ENCODE measurements at regions not wholly inside any gene's neighbourhood (a gene's known extent, or its start where the extent isn't known, plus 50 kb on each side); places are given as distances from the start of the nearest gene placed in this dataset.

- H4K20me1 ChIP-seq (ENCODE audit: control insufficient read depth, insufficient read depth, low read length, poor library complexity, severe bottlenecking): no peaks in the 10 kb centered on the region
- H3K4me1 ChIP-seq (ENCODE audit: control insufficient read depth in 2 of 2, insufficient read depth in 2 of 2, low read length in 2 of 2): no peaks in the 10 kb centered on the region
- DNase-seq (no peak), ATAC-seq (ENCODE audit: low read depth) (no peak)
- no peak overlapping the region for H3K27ac ChIP-seq (ENCODE audit: low read length in 2 of 2)
- 50% methylated on average over 1 of the region's 2 CpGs for WGBS (ENCODE audit: insufficient coverage)
- H3K36me3 ChIP-seq (replicated peaks in 1 of 2; ENCODE audit: control extremely low read depth in 1 of 2, control insufficient read depth in 1 of 2, extremely low read depth in 1 of 2, insufficient read depth in 2 of 2, low read length in 1 of 2): no peaks in the 10 kb centered on the region
- no peak for TF ChIP-seq EZH2 (IDR thresholded peaks at IDR 0.05; ENCODE audit: borderline replicate concordance, insufficient read depth, low read depth, low read length, poor library complexity, severe bottlenecking)
- no peak for TF ChIP-seq CTCF (IDR thresholded peaks at IDR 0.05)
- POLR2A ChIA-PET: no interaction called here
- no peaks in the 10 kb centered on the region for H3K27me3 ChIP-seq (replicated peaks in 1 of 4; ENCODE audit: control extremely low read depth in 1 of 4, control insufficient read depth in 3 of 4, insufficient read depth in 4 of 4, low read length in 3 of 4)
- no peaks in the 10 kb centered on the region for H3K9me3 ChIP-seq (ENCODE audit: control extremely low read depth in 1 of 3, control insufficient read depth in 2 of 3, insufficient read depth in 1 of 3, low read length in 2 of 3)
- no peak overlapping the region for H3K4me3 ChIP-seq (ENCODE audit: control extremely low read depth in 1 of 5, extremely low read depth in 1 of 5, insufficient read depth in 1 of 5, low read depth in 2 of 5, low read length in 4 of 5)
- no peak overlapping the region for H2AFZ ChIP-seq (ENCODE audit: insufficient read depth, low read depth, low read length, poor library complexity, severe bottlenecking)
- no peak overlapping the region for H3K27ac Mint-ChIP-seq
- H3K9ac ChIP-seq (ENCODE audit: low read length): no peak overlapping the region
- intact Hi-C loops (cut with micrococcal nuclease): no loop called here
- H3K79me2 ChIP-seq (ENCODE audit: control insufficient read depth, insufficient read depth, low read length): no peaks in the 10 kb centered on the region
- CTCF ChIA-PET: no interaction called here
- H3K27me3 Mint-ChIP-seq: peaks cover 19% of the 10 kb centered on the region
- no peak overlapping the region for H3K4me2 ChIP-seq (replicated peaks; ENCODE audit: low read depth, low read length, poor library complexity, severe bottlenecking)
- no peak overlapping the region for H3K4me3 Mint-ChIP-seq
- H3K4me1 Mint-ChIP-seq: no peaks in the 10 kb centered on the region
- no peaks in the 10 kb centered on the region for H3K9me3 Mint-ChIP-seq (ENCODE audit: insufficient read depth)
Measured at GRCh38 chr14:34237677-34238076, 224.4 kb downstream of the SPTSSA start.

DNA sequence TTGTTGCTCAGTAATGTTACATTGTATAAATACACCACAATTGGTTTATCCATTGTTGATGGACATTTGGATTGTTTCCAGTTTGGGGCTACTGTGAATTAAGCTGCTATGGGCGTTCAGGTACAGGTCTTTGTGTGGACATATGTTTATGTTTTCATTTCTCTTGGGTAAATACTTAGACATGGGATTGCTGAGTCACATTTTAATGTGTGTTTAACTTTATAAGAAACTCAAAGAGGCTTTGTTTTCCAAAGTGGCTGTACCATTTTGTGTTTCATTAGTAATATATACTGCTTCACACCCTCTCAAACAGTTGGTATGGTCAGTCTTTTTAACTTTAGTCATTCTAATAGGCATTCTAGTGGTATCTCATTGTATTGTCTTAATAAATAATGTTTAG, 225.0 kb downstream of the SPTSSA start:
- Mint-ChIP-seq H3K4me1 (no peaks in the 10 kb centered on the region), H3K27ac (no peak overlapping the region), H3K9me3 (ENCODE audit: insufficient read depth) (no peaks in the 10 kb centered on the region), H3K4me3 (no peak overlapping the region), H3K27me3 (peaks cover 19% of the 10 kb centered on the region)
- no peaks in the 10 kb centered on the region for H4K20me1 ChIP-seq (ENCODE audit: control insufficient read depth, insufficient read depth, low read length, poor library complexity, severe bottlenecking)
- TF ChIP-seq CTCF (IDR thresholded peaks at IDR 0.05) (no peak), EZH2 (IDR thresholded peaks at IDR 0.05; ENCODE audit: borderline replicate concordance, insufficient read depth, low read depth, low read length, poor library complexity, severe bottlenecking) (no peak)
- H3K9ac ChIP-seq (ENCODE audit: low read length): no peak overlapping the region
- POLR2A ChIA-PET: no interaction called here
- ATAC-seq (ENCODE audit: low read depth): no peak
- no peak overlapping the region for H2AFZ ChIP-seq (ENCODE audit: insufficient read depth, low read depth, low read length, poor library complexity, severe bottlenecking)
- no peaks in the 10 kb centered on the region for H3K79me2 ChIP-seq (ENCODE audit: control insufficient read depth, insufficient read depth, low read length)
- no peak overlapping the region for H3K27ac ChIP-seq (ENCODE audit: low read length in 2 of 2)
- no peak overlapping the region for H3K4me3 ChIP-seq (ENCODE audit: control extremely low read depth in 1 of 5, extremely low read depth in 1 of 5, insufficient read depth in 1 of 5, low read depth in 2 of 5, low read length in 4 of 5)
- intact Hi-C loops (cut with micrococcal nuclease): no loop called here
- H3K4me1 ChIP-seq (ENCODE audit: control insufficient read depth in 2 of 2, insufficient read depth in 2 of 2, low read length in 2 of 2): no peaks in the 10 kb centered on the region
- no peaks in the 10 kb centered on the region for H3K9me3 ChIP-seq (ENCODE audit: control extremely low read depth in 1 of 3, control insufficient read depth in 2 of 3, insufficient read depth in 1 of 3, low read length in 2 of 3)
- CTCF ChIA-PET: no interaction called here
- H3K36me3 ChIP-seq (replicated peaks in 1 of 2; ENCODE audit: control extremely low read depth in 1 of 2, control insufficient read depth in 1 of 2, extremely low read depth in 1 of 2, insufficient read depth in 2 of 2, low read length in 1 of 2): no peaks in the 10 kb centered on the region
- H3K27me3 ChIP-seq (replicated peaks in 1 of 4; ENCODE audit: control extremely low read depth in 1 of 4, control insufficient read depth in 3 of 4, insufficient read depth in 4 of 4, low read length in 3 of 4): no peaks in the 10 kb centered on the region
- 50% methylated on average over 1 of the region's 1 CpG for whole genome bisulfite sequencing (ENCODE audit: insufficient coverage)
- no peak for DNase-seq
- H3K4me2 ChIP-seq (replicated peaks; ENCODE audit: low read depth, low read length, poor library complexity, severe bottlenecking): no peak overlapping the region
